HG02884 (cell line): ENCODE measurements at regions not wholly inside any gene's neighbourhood (a gene's known extent, or its start where the extent isn't known, plus 50 kb on each side); places are given as distances from the start of the nearest gene placed in this dataset.
A peak's percentile ranks its signal among the peaks of the same experiment; 100 is the strongest.

Experiments
- ATAC-seq: cut with Tn5 transposase; IDR thresholded peaks from one replicate; pipeline ENCODE4 v1.9.1; 2021; ENCODE audit warnings: mild to moderate bottlenecking, moderate library complexity; ENCODE audit not compliant: unreplicated experiment

DNA sequence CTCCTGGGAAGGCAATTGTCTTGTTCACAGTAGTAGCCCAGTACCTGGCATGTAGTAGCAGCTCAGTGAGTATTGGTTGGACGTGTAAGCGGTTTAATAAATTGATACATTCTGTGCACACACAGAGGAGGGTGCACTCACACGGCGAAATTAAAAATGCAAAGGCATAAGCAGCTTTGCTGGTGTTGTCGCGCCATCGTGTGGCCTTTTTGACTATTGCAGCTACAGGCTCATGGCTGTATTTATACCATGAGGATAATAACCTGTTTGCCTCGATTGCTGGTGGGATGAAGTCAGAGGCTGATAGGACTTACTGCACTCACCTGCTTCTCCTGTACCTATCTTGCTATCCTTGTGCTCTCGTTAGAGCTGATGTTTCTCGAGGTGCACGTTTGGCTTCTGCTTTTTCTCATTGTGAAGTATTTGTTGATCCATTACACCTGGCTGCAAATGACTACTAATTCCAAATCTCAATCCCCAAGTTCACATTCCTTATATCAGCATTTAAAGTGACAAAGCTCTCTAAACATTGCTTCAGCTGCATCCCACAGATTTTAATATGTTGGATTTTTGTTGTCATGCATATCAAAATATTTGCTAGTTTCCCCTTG lies 61.5 kb downstream of the TBXT start:
- ATAC-seq: peak; percentile 73

DNA sequence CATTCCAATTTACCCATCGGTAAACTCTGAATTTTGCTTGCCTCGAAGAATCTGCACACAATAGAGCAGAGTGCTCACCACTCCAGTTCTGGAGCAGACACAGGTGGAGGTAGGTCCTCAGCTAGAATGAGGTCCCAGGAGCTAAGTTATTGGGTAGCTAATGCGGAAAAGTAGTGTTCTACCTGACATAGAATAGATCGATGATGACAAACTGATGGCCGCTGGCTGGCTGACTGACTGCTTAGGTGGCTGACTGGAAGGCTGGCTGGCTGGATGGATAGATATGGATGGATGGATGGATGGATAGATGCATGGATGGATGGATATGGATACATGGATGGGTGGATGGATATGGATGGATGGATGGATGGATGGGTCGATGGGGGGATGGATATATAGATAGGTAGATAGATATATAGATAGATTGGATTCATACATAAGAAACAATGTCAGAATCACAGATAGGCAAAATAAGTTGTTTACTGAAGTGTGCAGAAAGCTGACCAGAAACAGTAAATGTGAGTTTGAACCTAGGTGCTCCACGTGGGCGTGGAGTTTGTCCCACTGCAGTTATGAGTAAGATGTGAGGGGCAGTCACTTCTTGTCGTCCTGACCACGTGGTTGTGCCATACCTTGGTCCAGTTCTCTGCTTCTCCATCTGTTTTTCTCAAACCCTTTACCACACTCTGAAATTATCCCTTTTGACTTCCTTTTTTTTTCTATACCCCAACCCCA lies 62.1 kb downstream of the TBXT start:
- ATAC-seq: peak; percentile 50

DNA sequence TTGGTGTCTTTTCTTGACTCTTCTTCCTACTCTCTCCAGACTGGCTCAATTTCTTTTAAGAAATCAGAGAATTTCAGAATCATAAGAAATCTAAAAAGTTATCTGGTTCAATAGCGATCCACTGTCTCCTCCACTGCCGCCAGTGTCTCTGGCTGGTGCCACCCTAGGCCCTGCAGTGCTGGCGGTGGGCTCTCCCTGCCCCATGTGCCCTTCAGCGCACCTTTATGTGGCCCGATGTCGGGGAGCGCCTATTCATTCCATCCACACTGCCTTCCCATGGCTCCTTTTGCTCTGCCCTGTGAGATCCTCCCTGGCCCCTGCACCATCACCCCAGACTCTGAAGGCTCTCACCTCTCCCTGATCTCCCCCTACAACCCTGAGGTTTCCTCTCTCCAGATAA lies 62.8 kb downstream of the TBXT start:
- no peak for ATAC-seq

DNA sequence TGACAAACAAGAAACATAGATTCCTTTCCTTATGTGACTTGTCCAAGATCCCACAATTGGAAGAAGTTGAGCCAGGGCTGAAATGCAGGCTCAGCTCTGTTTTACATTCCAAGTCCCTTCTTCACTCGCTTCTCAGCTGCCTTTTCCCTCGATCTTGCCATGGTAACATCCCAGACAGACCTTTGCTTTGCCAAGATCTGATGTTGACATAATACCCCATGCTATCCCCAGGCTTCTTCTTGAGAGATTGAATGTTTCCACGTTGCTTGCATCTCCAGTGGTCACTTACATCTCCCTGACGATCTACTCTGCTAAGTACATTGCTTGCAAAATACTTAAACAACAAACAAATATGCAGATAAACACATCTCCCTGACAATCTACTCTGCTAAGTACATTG lies 63.5 kb downstream of the TBXT start:
- no peak for ATAC-seq

DNA sequence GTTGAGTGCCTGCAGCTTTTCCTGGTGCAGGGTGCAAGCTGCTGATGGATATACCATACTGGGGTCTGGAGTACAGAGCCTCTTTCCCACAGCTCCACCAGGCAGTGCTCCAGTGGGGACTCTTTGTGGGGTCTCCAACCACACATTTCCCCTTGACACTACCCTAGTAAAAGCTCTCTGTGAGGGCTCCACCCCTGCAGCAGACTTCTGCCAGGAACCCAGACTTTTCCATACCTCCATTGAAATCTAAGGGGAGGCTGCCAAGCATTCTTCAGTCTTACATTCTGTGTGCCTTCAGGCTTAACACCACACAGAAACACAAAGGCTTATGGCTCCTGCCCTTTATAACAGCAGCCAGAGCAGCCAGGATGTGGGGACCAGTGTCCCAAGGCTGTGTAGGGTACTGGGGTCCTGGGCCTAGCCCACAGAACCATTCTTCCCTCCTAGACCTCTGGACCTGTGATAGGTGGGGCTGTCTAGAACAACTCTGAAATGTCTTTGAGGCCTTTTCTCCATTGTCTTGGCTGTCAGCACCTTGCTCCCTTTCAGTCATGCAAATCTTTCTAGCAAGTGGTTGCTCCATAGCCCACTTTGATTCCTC lies 65.7 kb downstream of the TBXT start:
- no peak for ATAC-seq

DNA sequence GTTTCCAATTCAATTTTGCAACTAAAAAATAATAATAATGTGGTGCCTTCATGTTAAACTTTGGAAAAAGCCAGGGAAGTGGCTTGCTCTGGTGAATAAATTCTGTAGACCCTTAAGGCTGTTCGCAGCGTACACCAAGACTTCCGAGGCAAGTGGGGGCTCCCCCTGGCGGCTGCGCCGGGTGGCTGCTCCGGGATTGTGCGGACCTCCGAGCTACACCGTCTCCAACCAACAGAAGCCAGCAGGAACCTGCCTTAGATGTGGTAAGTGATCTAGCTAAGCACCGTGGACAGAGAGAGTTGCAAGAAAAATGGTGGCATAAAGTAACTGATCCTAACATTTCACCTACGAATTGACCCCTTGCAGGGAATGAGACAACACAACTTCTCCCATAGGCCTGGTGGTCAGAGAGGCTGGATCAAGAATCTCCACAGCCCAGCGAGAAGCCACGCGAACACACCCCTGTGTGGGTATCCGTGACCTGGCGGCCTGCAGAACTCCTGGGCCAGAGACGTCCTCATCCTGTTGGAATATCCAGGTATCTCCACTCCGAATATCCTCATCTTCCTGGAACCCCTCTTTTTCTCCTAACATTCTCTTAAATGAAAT lies 69.6 kb downstream of the TBXT start:
- ATAC-seq: peak; percentile 96

DNA sequence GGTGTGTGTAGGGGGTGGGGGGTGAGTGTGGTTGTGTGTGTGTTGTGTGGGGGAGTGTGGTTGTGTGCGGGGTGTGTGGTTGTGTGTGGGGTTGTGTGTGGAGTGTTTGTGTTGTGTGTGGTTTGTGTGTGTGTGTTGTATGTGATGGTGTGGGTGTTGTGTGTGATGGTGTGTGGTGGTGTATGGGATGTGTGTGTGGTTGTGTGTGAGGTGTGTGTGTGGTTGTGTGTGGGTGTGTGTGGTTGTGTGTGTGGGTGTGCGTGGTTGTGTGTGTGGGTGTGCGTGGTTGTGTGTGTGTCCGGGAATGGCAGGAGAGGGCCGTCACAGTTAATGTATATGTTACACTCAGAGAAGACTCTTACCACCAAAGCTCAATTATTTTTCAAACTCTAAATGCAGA lies 79.8 kb downstream of the TBXT start:
- no peak for ATAC-seq

DNA sequence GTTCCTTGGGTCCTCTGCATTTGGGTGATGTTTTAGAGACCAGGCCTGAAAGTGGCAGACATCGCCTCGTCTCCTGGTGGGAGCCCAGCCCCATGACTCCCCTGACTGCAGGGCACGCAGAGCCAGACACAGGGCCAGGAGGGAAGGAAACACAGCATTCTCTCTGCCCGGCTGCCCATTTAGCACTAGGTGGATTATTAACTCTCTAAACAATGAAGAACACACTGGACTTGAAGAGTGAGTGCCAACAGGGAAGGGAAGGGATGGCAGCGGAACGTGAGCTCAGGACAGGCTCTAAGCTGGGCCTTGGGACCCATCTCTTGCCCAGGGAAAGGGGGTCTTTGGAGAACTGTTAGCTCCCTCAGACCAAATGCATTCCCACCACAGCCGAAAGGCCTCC lies 80.4 kb downstream of the TBXT start:
- no peak for ATAC-seq

DNA sequence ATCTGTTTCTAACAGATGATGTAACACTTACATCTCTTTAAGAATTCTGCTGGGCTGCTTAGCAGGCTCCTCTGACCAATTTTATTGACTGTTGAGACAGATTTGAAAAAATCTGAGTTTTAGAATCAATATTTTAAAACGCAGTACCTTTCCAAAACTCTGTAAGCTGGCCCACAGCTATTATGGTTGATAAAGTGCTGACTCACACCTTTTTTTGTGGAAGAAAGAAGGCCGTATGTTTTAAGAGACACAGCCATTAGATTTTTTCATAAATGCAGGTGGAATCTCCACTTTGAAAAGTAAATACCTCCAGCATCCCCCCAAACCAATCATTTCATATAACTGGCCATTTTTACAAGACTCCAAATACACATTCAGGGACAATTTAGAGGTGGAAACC lies 82.2 kb downstream of the TBXT start:
- ATAC-seq: no peak

DNA sequence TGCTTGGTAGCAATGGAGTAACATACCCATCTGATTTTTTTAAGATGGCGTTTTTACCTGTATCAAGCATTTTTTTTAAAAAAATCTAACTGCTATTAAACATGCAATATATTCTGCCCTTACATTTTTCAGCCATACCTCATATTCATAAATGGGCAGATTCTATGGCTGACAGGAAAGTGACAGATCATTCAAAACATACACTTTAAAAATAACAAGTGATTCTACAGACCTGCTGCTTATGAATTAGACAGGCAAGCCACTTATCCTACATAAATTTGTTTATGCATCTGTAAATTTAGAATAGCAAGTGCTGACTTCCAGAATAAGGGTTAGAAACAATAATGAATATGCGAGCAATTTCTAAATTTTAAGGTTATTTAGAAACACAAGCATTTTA lies 82.7 kb downstream of the TBXT start:
- ATAC-seq: no peak

DNA sequence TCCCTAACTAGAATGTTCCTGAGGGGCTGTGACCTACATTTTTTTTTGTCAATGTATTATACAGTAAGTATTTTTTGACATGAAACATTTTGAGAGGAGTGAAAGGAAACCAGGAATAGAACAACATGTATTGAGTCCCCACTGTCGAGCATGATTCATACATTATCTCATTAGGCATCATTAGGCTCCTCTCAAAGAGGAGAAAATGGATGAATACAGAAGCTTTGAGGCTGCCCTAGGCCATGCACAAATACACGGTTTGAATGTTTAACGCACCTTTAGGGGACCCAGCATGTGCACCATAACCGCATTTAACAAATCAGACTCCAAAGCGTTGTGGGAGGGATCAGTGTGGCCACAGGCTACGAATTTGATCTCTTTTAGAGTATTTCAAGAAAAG lies 87.8 kb downstream of the TBXT start:
- ATAC-seq: no peak

DNA sequence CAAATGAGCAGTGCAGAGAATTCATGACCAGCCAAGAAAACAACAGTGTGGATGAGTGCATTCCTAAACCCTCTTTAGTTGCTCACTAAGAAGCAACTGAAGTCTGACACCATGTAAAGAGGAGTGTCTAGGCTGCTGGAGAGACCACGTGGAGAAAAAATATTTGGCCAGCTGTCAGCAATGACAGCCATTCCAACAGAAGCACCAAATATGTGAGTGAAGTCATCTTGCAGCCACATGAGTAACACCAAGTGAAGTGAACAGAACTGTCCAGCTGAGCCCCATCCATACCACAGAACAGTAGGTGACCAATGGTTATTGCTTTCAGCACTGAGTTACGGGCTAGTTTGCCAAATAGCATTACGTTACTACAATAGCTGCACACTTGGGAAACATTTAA lies 89.4 kb downstream of the TBXT start:
- ATAC-seq: no peak

DNA sequence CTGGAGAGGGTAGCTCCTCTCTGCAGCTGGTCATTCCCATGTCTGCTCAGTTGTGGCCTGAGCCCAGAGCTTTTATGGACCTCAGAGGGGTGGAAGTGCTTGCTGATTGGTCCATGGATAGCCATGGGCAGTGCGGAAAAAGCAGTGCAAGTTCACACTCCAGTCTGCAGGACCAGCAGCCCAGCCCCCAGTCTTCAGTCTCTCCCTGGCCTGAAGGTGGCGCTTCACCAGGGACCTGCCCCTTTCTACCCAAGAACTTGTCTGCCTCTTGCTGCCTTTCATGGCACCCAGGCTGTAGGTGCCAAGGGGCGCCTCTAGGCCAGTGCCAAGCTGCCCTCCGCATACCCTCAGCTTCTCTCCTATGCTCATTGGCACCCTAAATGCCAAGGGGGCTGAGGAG lies 91.0 kb downstream of the TBXT start:
- no peak for ATAC-seq

DNA sequence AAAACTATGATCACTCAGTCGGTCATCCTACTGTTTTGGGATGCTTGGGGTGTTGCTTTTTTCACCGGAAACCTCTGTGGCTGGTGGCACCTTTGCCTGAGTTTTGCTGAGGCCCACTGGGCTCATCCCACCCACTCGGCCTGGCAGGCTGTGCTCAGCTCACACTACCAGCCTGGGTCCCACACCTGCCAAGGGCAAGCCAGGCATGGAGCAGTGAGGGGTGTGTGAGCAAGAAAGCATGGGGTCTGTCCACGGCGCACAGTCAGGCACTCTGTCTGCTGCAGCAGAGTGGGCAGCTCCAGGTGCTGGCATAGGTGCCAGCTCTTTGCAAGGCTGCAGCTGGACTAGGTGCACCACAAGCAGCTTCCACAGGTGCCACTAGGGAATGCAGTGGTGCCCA lies 91.7 kb downstream of the TBXT start:
- ATAC-seq: no peak

DNA sequence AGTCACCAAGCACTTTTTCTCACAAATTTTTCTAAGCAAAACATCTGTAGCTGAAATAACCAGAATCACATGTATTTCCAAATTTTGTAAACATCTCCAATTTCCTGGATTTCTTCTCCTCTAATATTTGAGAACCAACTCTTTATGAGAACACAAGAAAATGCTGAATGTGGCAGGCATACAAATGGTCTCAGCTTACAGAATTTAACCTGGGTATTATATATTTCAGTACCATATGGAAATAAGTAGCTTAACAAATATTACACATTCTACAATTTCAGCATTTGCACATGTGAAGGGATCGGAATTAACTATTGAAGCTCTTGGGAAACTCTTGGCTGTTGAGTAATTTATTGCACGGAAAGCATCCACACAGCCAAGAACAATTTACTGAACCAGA lies 92.5 kb downstream of the TBXT start:
- ATAC-seq: no peak

DNA sequence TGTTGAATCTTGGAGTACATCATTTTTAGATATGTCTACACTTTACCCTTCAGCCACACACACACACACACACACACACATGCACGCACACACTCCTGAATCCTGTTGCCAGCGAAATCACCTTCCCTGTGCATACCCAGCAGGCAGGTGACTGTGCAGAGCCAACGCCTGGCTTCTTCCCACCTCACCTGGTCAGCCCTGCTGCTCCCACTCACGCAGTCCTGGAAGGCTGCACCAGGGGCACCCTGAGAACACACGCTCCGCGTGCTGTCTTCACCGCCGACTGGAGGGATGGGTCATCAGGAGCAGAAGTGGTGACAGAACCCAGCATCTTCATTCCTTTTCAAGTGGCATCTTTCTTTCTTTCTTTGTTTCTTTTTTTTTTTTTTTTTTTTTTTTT lies 94.6 kb downstream of the TBXT start:
- ATAC-seq: no peak

DNA sequence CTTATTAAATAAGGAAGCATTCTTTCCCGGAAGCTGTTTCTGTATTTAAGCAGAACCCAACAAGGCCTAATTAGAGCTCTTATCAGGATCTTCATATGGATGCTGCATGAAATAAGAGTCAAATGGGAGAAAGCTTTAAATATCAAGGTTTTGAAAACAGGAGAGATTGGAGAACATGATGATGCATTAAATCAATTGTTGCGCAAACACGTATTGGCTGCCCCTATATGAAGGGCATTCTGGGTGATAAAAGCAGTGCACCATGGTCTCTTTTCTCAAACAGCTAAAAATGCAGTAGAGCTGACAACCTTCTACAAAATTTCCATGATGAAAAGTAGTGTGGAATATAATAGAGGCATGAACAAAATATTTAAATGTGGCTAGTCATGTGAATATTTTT lies 98.9 kb downstream of the TBXT start:
- ATAC-seq: no peak

DNA sequence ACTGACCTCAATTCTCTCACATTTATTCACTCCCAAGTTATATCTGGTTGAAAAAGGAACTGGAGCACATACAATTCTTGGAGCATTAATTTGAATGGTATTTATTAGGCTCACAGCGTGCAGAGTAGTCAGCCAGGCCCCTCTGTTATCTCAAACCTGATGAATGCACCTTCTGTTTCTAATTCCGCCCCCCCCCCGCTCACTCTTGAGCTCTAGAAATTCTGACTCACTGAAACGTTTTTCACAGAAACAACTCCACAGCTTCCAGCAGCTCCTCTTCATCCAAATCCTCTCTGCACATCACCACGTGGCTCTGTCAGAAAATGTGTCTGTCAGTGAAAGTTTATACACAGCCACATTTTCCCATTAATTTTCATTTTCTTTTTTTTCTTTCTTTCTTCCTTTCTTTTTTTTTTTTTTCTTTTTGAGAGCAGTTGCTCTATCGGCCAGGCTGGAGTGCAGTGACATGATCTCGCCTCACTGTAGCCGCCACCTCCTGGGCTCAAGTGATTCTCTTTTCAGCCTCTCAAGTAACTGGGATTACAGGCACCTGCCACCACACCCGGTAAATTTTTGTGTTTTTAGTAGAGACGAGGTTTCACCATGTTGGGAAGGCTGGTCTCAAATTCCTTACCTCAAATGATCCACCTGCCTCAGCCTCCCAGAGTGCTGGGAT lies 109.4 kb downstream of the TBXT start:
- no peak for ATAC-seq

DNA sequence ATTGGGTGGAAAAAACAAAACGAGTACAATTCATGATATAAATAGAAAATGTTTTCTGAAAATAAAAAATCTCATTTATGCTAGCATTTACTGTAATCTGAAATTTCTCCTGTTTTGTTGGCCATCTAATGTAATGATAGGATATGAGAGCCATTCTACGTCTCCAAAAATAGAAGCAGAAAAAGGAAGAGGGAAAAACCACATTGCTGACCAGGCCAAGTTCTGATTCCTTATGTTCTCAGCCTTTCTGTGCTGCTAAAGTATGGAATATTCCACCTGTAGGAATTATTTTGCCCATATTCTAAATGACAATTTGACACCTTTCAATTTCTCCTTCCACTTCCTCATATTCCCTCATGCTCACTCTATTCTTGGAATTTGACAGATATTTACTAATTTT lies 110.2 kb downstream of the TBXT start:
- no peak for ATAC-seq

DNA sequence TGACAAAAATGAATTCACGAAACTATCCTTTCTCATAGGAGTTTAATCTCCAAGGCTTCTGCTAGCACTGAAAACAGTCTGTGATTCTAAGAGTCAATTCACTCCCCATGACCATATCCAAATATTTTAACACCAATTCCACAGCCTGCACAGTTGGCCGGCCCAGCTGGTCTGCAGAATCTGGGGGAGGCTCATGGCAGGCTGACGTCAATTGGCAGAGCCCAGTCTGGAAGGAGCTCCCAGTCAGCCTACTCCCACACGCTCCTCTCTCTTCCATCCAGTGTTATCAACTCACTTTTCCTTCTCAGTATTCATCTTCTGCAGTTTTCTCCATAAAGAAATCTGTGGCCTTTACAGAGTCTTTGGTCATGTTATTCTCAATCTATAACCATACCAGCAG lies 111.0 kb downstream of the TBXT start:
- ATAC-seq: no peak

DNA sequence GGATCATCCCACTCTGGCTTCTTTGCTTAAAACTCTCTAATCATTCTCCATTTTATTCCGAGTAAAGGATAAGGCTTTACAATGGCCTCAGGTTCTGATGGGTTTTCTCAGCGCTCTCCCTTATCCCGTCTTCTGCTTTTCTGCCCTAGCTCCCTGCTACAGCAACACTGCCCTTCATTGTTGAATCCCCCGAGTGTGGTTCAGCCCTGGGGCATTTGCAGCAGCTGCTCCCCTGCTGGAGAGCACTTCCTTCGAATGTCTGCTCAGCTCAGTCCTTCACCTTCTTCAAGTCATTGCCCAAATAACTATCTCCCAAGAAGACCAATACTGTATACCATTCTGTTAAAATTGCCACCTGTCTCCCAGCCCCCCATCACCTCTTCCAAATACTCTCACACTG lies 111.8 kb downstream of the TBXT start:
- no peak for ATAC-seq

DNA sequence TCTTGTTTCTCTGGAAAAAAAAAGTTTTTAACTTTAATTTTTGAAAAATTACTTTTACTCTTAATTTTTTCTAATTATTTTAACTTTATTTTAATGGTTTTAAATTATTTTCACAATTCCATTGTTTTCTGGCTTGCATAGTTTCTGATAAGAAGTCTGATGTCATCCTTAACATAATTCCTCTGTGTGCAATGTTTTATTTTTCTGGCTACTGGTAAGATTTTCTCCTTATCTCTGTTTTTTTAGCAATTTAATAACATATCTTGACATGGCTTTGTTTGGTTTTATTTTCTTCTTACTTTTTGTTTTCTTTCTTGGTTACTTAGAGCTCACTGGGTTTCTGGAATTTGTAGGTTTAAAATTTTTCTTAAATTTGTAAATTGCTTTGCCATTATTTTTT lies 114.8 kb downstream of the TBXT start:
- no peak for ATAC-seq
